ENCODE measurements at regions not wholly inside any gene's neighbourhood (a gene's known extent, or its start where the extent isn't known, plus 50 kb on each side); places are given as distances from the start of the nearest gene placed in this dataset.

DNA sequence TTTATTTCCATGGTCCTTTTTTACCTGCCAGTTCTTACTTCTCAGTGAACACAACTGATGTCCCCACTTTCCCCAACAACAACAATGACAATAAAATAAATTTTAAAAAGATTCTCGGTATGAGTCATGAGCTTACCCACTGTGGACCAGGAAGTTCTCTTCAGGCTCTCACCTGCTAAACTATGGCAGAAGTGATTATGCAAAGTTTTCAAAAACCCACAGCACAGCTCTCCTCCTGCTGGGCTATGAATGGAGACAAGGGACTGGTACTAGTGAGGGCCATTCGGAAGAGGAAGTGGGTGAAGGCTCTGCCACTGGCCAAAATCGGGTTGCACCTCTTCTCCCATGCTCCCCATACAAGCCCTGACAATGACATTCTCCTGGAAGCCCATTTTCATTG lies 429.4 kb downstream of the PIK3R1 start:
- no peak overlapping the region for H3K4me3 ChIP-seq (ENCODE audit: low read depth, low read length)
- TF ChIP-seq, protein P1, sequence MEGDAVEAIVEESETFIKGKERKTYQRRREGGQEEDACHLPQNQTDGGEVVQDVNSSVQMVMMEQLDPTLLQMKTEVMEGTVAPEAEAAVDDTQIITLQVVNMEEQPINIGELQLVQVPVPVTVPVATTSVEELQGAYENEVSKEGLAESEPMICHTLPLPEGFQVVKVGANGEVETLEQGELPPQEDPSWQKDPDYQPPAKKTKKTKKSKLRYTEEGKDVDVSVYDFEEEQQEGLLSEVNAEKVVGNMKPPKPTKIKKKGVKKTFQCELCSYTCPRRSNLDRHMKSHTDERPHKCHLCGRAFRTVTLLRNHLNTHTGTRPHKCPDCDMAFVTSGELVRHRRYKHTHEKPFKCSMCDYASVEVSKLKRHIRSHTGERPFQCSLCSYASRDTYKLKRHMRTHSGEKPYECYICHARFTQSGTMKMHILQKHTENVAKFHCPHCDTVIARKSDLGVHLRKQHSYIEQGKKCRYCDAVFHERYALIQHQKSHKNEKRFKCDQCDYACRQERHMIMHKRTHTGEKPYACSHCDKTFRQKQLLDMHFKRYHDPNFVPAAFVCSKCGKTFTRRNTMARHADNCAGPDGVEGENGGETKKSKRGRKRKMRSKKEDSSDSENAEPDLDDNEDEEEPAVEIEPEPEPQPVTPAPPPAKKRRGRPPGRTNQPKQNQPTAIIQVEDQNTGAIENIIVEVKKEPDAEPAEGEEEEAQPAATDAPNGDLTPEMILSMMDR (IDR thresholded peaks at IDR 0.05; ENCODE audit: insufficient read depth, low read depth, low read length): no peak

DNA sequence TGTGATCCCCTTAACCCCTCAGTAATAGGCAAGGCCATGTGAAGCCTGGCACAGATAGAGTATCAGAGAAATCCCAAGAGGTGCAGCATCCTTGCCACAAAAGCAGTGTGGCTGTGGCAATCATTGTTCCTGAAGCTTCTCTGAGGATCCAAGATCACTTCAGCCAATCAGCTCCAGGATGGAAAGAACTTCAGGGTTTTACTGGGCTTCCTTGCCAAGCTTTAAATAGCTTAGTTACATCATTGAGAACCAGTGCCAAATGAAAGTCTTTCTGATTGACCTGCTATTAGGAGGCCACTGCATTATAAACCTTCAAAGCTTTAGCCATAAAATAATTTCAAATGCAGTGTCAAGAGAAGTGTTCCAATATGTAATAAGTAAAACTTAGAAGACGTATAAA lies 430.6 kb downstream of the PIK3R1 start:
- TF ChIP-seq, protein P1 (IDR thresholded peaks at IDR 0.05; ENCODE audit: insufficient read depth, low read depth, low read length): no peak
- no peak for DNase-seq (ENCODE audit: low read depth)
- no peak overlapping the region for H3K4me3 ChIP-seq (ENCODE audit: low read depth, low read length)

More for the DNA sequence above, 429.4 kb downstream of the PIK3R1 start:
- no peak for DNase-seq (ENCODE audit: low read depth)

DNA sequence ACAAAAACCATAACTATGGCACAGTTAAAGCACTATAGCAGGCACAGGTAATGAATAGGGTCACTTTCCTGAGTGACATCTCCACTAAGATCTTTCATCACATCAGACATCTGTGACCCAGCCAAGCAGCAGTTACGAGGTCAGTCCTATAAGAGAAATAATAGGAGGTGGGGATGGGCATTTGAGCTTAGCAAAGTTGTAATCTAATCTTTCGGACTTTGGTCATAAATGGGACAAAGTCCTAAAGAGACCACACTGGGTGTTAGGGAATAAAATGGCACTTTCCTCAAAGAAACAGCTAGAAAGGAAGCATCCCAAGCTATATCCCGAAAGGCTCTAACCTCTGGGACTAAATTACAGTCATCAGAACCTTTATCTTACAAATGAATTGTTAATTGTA lies 432.2 kb downstream of the PIK3R1 start:
- TF ChIP-seq, protein P1 (IDR thresholded peaks at IDR 0.05; ENCODE audit: insufficient read depth, low read depth, low read length): no peak
- no peak for DNase-seq (ENCODE audit: low read depth)
- no peak overlapping the region for H3K4me3 ChIP-seq (ENCODE audit: low read depth, low read length)

DNA sequence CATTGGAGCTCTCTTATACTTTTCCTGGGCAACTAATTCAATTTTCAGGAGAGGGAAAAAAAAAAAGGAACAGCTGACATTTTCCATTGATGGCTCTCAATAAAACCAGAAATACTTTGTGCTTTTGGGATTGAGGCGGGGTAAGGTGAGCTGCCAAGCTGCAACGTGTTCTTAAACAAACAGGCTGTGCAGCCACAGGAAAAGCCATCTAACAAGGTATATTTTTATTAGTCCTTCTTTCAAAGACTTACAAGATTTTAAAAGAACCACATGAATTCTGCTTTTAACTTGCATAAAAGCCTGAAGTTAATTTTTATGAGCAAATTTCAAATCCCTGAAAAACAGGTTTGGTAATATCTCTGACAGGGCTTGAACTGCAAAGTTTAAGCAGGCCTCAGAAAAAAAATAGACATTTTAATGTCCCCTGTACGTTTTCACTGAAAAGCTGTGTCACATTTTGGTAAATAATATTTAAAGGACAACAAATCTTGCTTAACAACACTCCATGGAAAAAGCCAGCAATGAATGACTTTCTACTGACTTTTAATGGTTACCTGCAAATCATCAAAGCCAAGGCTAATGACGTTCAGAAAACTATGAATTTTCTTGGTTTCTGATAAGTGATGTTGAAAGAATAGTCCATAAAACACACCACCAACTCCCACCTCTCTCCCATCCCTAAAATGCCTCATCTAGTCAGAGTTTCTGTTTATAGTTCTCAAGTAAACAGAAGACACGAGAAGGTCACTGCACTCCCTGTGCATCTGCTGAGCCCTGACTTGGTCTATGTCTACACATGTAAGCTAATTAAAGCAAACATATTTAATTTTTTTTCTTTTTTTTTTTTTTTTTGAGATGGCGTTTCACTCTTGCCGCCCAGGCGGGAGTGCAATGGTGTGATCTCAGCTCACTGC lies 433.6 kb downstream of the PIK3R1 start:
- no peak overlapping the region for H3K4me3 ChIP-seq (ENCODE audit: low read depth, low read length)
- TF ChIP-seq, protein P1 (IDR thresholded peaks at IDR 0.05; ENCODE audit: insufficient read depth, low read depth, low read length): no peak
- peak; percentile 91 for DNase-seq (ENCODE audit: low read depth)

DNA sequence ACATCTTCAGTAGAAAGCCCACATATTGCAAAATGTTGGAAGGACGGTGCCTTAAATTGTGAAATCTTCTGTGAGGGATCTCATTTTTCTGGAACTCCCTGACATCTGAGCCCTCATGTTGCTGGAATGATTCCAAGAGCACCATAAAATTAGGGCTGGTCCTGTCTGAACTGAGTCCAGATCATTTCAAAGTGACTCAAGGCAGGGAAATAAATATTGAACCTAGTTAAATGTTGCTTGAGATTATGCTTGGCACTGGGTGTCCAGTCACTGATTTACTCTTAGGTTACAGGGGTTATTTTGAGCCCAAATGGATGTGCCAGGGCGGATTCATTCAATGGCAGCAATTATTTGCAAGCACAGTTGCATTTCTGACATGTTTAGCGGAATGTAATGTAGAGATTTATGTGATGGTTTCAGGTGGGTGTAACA lies 437.0 kb downstream of the PIK3R1 start:
- peak; percentile 83 for DNase-seq (ENCODE audit: low read depth)
- TF ChIP-seq, protein P1 (IDR thresholded peaks at IDR 0.05; ENCODE audit: insufficient read depth, low read depth, low read length): no peak
- H3K4me3 ChIP-seq (ENCODE audit: low read depth, low read length): no peak overlapping the region

DNA sequence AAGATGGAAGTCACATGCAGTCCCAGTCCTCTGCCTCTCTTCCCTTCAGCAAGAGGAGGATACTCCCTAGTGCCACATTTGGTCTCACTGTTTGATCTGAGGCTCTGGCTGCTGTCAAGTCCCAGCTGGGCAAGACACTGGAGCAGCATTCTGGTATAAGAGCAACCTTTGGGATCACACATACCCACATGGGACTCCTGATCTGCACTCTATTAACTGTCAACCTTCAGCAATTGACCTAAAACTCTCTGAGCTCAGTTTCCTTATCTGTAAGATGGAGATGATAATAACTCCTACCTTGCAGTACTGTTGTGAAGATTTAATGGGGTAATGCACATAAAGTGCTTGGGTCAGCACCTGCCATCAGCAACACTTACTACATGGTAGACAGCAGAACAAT lies 437.9 kb downstream of the PIK3R1 start:
- no peak for DNase-seq (ENCODE audit: low read depth)
- TF ChIP-seq, protein P1 (IDR thresholded peaks at IDR 0.05; ENCODE audit: insufficient read depth, low read depth, low read length): no peak
- no peak overlapping the region for H3K4me3 ChIP-seq (ENCODE audit: low read depth, low read length)

Data from fibroblast of villous mesenchyme (primary cell).